ENCODE measurements at regions not wholly inside any gene's neighbourhood (a gene's known extent, or its start where the extent isn't known, plus 50 kb on each side); places are given as distances from the start of the nearest gene placed in this dataset.

DNA sequence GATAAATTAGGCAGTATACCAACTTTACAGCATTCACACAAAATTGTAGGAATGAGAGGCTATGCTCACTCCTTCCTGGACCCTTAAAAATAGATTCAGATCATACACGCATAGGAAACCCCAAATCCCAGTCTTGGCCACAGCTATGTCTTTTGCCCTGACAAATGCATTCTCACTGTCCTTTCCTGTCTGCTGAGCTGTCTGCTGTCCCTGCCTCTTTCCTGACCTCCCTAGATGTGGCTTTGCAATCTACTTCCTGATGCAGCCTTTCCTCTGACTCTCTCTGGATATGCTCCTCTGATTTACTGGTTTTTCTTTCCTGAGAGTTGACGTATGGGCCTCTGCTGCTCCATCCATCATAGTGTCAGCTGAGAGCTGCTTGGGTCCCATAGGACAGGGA lies 59.8 kb upstream of the SLC35F3 start:
- BruUV-seq (replicated peaks) = no TSS peak
- no peak for DNase-seq
- no peaks in the 10 kb centered on the region for H3K4me1 Mint-ChIP-seq (ENCODE audit: low read depth, unreplicated experiment)
- CTCF ChIA-PET = no interaction called here
- TF ChIP-seq, protein P1, sequence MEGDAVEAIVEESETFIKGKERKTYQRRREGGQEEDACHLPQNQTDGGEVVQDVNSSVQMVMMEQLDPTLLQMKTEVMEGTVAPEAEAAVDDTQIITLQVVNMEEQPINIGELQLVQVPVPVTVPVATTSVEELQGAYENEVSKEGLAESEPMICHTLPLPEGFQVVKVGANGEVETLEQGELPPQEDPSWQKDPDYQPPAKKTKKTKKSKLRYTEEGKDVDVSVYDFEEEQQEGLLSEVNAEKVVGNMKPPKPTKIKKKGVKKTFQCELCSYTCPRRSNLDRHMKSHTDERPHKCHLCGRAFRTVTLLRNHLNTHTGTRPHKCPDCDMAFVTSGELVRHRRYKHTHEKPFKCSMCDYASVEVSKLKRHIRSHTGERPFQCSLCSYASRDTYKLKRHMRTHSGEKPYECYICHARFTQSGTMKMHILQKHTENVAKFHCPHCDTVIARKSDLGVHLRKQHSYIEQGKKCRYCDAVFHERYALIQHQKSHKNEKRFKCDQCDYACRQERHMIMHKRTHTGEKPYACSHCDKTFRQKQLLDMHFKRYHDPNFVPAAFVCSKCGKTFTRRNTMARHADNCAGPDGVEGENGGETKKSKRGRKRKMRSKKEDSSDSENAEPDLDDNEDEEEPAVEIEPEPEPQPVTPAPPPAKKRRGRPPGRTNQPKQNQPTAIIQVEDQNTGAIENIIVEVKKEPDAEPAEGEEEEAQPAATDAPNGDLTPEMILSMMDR (IDR thresholded peaks at IDR 0.05; ENCODE audit: unreplicated experiment) = no peak
- H3K27me3 Mint-ChIP-seq (ENCODE audit: unreplicated experiment) = no peaks in the 10 kb centered on the region
- no peak overlapping the region for H3K4me3 Mint-ChIP-seq (ENCODE audit: low read depth, unreplicated experiment)
- no peaks in the 10 kb centered on the region for H3K36me3 Mint-ChIP-seq (ENCODE audit: insufficient read depth, unreplicated experiment)
- no peak overlapping the region for H3K27ac Mint-ChIP-seq (ENCODE audit: unreplicated experiment)
- intact Hi-C loops (cut with micrococcal nuclease; ENCODE audit: unreplicated experiment) = no loop called here
- H3K9me3 Mint-ChIP-seq (ENCODE audit: low read depth, unreplicated experiment) = no peaks in the 10 kb centered on the region

Measured in Calu3 (cell line).